MM.1S (cell line): ENCODE measurements at regions not wholly inside any gene's neighbourhood (a gene's known extent, or its start where the extent isn't known, plus 50 kb on each side); places are given as distances from the start of the nearest gene placed in this dataset.

Source experiments
- DNase-seq: peaks from one replicate; pipeline ENCODE4 v3.0.0-alpha.2; 2015
- H2AFZ ChIP-seq: fragments of 300-600 bp; sonication (generic); 2 replicates; pipeline ENCODE4 v1.6.0; 2016; ENCODE audit warnings: antibody characterized with exemption, low read length
- H3F3A ChIP-seq: fragments of 300-600 bp; sonication (generic); 2 replicates; pipeline ENCODE4 v1.6.1; 2016; ENCODE audit warnings: mild to moderate bottlenecking, antibody characterized with exemption, low read length, moderate library complexity, mixed read lengths; ENCODE audit not compliant: insufficient read depth
- H3K27ac ChIP-seq: fragments of 300-600 bp; sonication (generic); 2 replicates; pipeline ENCODE4 v1.5.1; 2016; ENCODE audit warnings: mild to moderate bottlenecking, low read length
- H3K27me3 ChIP-seq: fragments of 300-600 bp; sonication (generic); replicated peaks from 2 replicates; pipeline ENCODE4 v1.6.0; 2016; ENCODE audit warnings: low read length; ENCODE audit not compliant: insufficient read depth
- H3K36me3 ChIP-seq: fragments of 300-600 bp; sonication (generic); replicated peaks from 2 replicates; pipeline ENCODE4 v1.6.1; 2016; ENCODE audit warnings: mild to moderate bottlenecking, low read length, mixed read lengths; ENCODE audit not compliant: insufficient read depth
- H3K4me1 ChIP-seq: fragments of 300-600 bp; sonication (generic); 2 replicates; pipeline ENCODE4 v1.6.1; 2016; ENCODE audit warnings: low read length, mixed read lengths
- H3K4me2 ChIP-seq: fragments of 300-600 bp; sonication (generic); 2 replicates; pipeline ENCODE4 v1.6.0; 2016; ENCODE audit warnings: low read depth, low read length
- H3K4me3 ChIP-seq: fragments of 300-600 bp; sonication (generic); 2 replicates; pipeline ENCODE4 v1.5.1; 2016; ENCODE audit warnings: low read length, mixed read lengths
- H3K79me2 ChIP-seq: fragments of 300-600 bp; sonication (generic); 2 replicates; pipeline ENCODE4 v1.6.1; 2016; ENCODE audit warnings: mixed run types, low read length, mixed read lengths
- H3K9ac ChIP-seq: fragments of 300-600 bp; sonication (generic); 2 replicates; pipeline ENCODE4 v1.6.1; 2016; ENCODE audit warnings: low read length, mixed read lengths
- H3K9me2 ChIP-seq: fragments of 300-600 bp; sonication (generic); replicated peaks from 2 replicates; pipeline ENCODE4 v1.6.1; 2016; ENCODE audit warnings: mild to moderate bottlenecking, low read length, mixed read lengths; ENCODE audit not compliant: insufficient read depth
- H3K9me3 ChIP-seq: fragments of 300-600 bp; sonication (generic); replicated peaks from 2 replicates; pipeline ENCODE4 v1.6.1; 2016; ENCODE audit warnings: mild to moderate bottlenecking, low read length, mixed read lengths; ENCODE audit not compliant: insufficient read depth
- H4K20me1 ChIP-seq: fragments of 300-600 bp; sonication (generic); 2 replicates; pipeline ENCODE4 v1.6.1; 2016; ENCODE audit warnings: mild to moderate bottlenecking, low read length, moderate library complexity, mixed read lengths; ENCODE audit not compliant: insufficient read depth
- CTCF ChIP-seq: fragments of 300-600 bp; sonication (generic); IDR thresholded peaks from 2 replicates; pipeline ENCODE4 v1.5.1; 2016; ENCODE audit warnings: antibody characterized with exemption, low read length, mixed read lengths
- EZH2 ChIP-seq: fragments of 300-600 bp; sonication (generic); optimal IDR thresholded peaks from 2 replicates; pipeline ENCODE3; 2017; ENCODE audit warnings: low read depth, mild to moderate bottlenecking, antibody characterized with exemption, low read length, mixed read lengths
- EZH2phosphoT487 ChIP-seq: fragments of 300-600 bp; sonication (generic); IDR thresholded peaks from 2 replicates; pipeline ENCODE4 v1.6.1; 2018; ENCODE audit warnings: antibody characterized with exemption, low read length

GRCh38 chr13:70363991-70364390, 255.7 kb upstream of the KLHL1 start:
- Histone ChIP-seq H3K4me3 (no peak overlapping the region), H2AFZ (no peak overlapping the region), H4K20me1 (no peaks in the 10 kb centered on the region), H3K27me3 (no peaks in the 10 kb centered on the region), H3K79me2 (no peaks in the 10 kb centered on the region), H3K27ac (no peak overlapping the region), H3K4me2 (no peak overlapping the region), H3K4me1 (no peaks in the 10 kb centered on the region), H3K9me2 (no peaks in the 10 kb centered on the region), H3K9me3 (no peaks in the 10 kb centered on the region), H3K36me3 (no peaks in the 10 kb centered on the region), H3F3A (no peaks in the 10 kb centered on the region), H3K9ac (no peak overlapping the region)
- DNase-seq: no peak
- TF ChIP-seq EZH2 (no peak), EZH2phosphoT487 (no peak), CTCF (no peak)

GRCh38 chr13:70362820-70363570, 254.7 kb upstream of the KLHL1 start:
- no peaks in the 10 kb centered on the region for H3K36me3 ChIP-seq
- no peaks in the 10 kb centered on the region for H3K9me2 ChIP-seq
- H3F3A ChIP-seq: no peaks in the 10 kb centered on the region
- no peak overlapping the region for H3K9ac ChIP-seq
- H3K79me2 ChIP-seq: no peaks in the 10 kb centered on the region
- no peaks in the 10 kb centered on the region for H3K27me3 ChIP-seq
- no peaks in the 10 kb centered on the region for H3K4me1 ChIP-seq
- no peak overlapping the region for H3K4me3 ChIP-seq
- no peak overlapping the region for H3K27ac ChIP-seq
- no peak for TF ChIP-seq EZH2
- TF ChIP-seq CTCF: no peak
- no peak for TF ChIP-seq EZH2phosphoT487
- no peak for DNase-seq
- no peaks in the 10 kb centered on the region for H4K20me1 ChIP-seq
- H3K9me3 ChIP-seq: no peaks in the 10 kb centered on the region
- H3K4me2 ChIP-seq: no peak overlapping the region
- no peak overlapping the region for H2AFZ ChIP-seq

GRCh38 chr13:70357031-70357430, 248.8 kb upstream of the KLHL1 start:
- Histone ChIP-seq H3K36me3 (no peaks in the 10 kb centered on the region), H3K9ac (no peak overlapping the region), H4K20me1 (no peaks in the 10 kb centered on the region), H3K4me2 (no peak overlapping the region), H3K27me3 (no peaks in the 10 kb centered on the region), H3K9me3 (no peaks in the 10 kb centered on the region), H3K79me2 (no peaks in the 10 kb centered on the region), H3K27ac (no peak overlapping the region), H3K9me2 (no peaks in the 10 kb centered on the region), H3K4me1 (no peaks in the 10 kb centered on the region), H3F3A (no peaks in the 10 kb centered on the region), H3K4me3 (no peak overlapping the region), H2AFZ (no peak overlapping the region)
- no peak for TF ChIP-seq EZH2
- no peak for TF ChIP-seq EZH2phosphoT487
- TF ChIP-seq CTCF: no peak
- no peak for DNase-seq
